Thyroid gland (tissue), 4 donors: ENCODE measurements at regions not wholly inside any gene's neighbourhood (a gene's known extent, or its start where the extent isn't known, plus 50 kb on each side); places are given as distances from the start of the nearest gene placed in this dataset.

Experiments used
- DNase-seq, 2 donors: peaks; one replicate each; pipeline ENCODE4 v3.0.0-alpha.2; 2019
- H3K27ac ChIP-seq, 3 donors: fragments of 200-600 bp; sonication (generic); 1 replicate in 2 of 3; 2 replicates in 1 of 3; pipeline ENCODE4 v1.5.1; 2016 to 2019; ENCODE audit warnings: mild to moderate bottlenecking in 1 of 3, moderate library complexity in 1 of 3
- H3K27me3 ChIP-seq: fragments of 200-600 bp; sonication (generic); one replicate; pipeline ENCODE4 v1.5.1; 2019
- H3K36me3 ChIP-seq, 2 donors: fragments of 200-600 bp; sonication (generic); one replicate each; pipeline ENCODE4 v1.5.1; 2016 to 2019
- H3K4me1 ChIP-seq, 2 donors: fragments of 200-600 bp; sonication (generic); one replicate each; pipeline ENCODE4 v1.5.1; 2017 to 2019
- H3K4me3 ChIP-seq, 3 donors: fragments of 200-600 bp; sonication (generic); replicated peaks in 1 of 3; 1 replicate in 2 of 3; 2 replicates in 1 of 3; pipeline ENCODE4 v1.5.1; 2016; ENCODE audit warnings: mild to moderate bottlenecking in 1 of 3
- H3K9me3 ChIP-seq: fragments of 200-600 bp; sonication (generic); one replicate; pipeline ENCODE4 v1.5.1; 2017
- POLR2A ChIP-seq, 2 donors: fragments of 450-650 bp; IDR thresholded peaks; one replicate each; pipeline ENCODE4 v1.6.1; 2017; ENCODE audit warnings: antibody characterized with exemption in 2 of 2, mild to moderate bottlenecking in 2 of 2, moderate library complexity in 1 of 2
- WGBS, 2 donors: methylation state at CpG; one replicate each; pipeline ENCODE4 v1.1.5; 2017; 5-methylcytosine and 5-hydroxymethylcytosine counted together
- intact Hi-C: fragments of 100-400 bp; cut with DNase I; formaldehyde crosslinking; loops from one replicate; pipeline ENCODE4 v1.15.1; 2023
- TF ChIP-seq, protein P1 (sequence below), 6 experiments: fragments of 200-600 bp in 3 of 6; fragments of 450-650 bp in 3 of 6; sonication (generic) in 3 of 6; IDR thresholded peaks; one replicate each; pipeline ENCODE4 v1.5.1; 2016 to 2019; ENCODE audit warnings: antibody characterized with exemption in 6 of 6, mild to moderate bottlenecking in 2 of 6, inconsistent platforms in 1 of 6, moderate library complexity in 1 of 6

GRCh38 chr4:112731715-112732114, 94.8 kb downstream of the LARP7 start:
- TF ChIP-seq, protein P1, sequence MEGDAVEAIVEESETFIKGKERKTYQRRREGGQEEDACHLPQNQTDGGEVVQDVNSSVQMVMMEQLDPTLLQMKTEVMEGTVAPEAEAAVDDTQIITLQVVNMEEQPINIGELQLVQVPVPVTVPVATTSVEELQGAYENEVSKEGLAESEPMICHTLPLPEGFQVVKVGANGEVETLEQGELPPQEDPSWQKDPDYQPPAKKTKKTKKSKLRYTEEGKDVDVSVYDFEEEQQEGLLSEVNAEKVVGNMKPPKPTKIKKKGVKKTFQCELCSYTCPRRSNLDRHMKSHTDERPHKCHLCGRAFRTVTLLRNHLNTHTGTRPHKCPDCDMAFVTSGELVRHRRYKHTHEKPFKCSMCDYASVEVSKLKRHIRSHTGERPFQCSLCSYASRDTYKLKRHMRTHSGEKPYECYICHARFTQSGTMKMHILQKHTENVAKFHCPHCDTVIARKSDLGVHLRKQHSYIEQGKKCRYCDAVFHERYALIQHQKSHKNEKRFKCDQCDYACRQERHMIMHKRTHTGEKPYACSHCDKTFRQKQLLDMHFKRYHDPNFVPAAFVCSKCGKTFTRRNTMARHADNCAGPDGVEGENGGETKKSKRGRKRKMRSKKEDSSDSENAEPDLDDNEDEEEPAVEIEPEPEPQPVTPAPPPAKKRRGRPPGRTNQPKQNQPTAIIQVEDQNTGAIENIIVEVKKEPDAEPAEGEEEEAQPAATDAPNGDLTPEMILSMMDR (IDR thresholded peaks at IDR 0.05) = no peak
- TF ChIP-seq POLR2A (IDR thresholded peaks at IDR 0.05) = no peak
- 91 to 100% methylated on average over 2 of the region's 2 CpGs for WGBS, 2 donors
- no peak for DNase-seq
- Histone ChIP-seq H3K4me1 (no peaks in the 10 kb centered on the region), H3K36me3 (no peaks in the 10 kb centered on the region), H3K4me3 (no peak overlapping the region), H3K27me3 (no peaks in the 10 kb centered on the region), H3K27ac (no peak overlapping the region), H3K9me3 (no peaks in the 10 kb centered on the region)
- intact Hi-C loops = no loop called here

- no peak overlapping the region for H3K27ac ChIP-seq
- H3K4me3 ChIP-seq = no peak overlapping the region
- no peaks in the 10 kb centered on the region for H3K36me3 ChIP-seq
- H3K27me3 ChIP-seq = no peaks in the 10 kb centered on the region
- no peaks in the 10 kb centered on the region for H3K4me1 ChIP-seq
- 70 to 79% methylated on average over 2 of the region's 2 CpGs for WGBS, 2 donors
- TF ChIP-seq POLR2A (IDR thresholded peaks at IDR 0.05) = no peak
- TF ChIP-seq, protein P1 (IDR thresholded peaks at IDR 0.05) = no peak
- no peaks in the 10 kb centered on the region for H3K9me3 ChIP-seq
- intact Hi-C loops = no loop called here
- DNase-seq = no peak
These were observed 95.2 kb downstream of the LARP7 start for GRCh38 chr4:112732142-112732541.

DNA sequence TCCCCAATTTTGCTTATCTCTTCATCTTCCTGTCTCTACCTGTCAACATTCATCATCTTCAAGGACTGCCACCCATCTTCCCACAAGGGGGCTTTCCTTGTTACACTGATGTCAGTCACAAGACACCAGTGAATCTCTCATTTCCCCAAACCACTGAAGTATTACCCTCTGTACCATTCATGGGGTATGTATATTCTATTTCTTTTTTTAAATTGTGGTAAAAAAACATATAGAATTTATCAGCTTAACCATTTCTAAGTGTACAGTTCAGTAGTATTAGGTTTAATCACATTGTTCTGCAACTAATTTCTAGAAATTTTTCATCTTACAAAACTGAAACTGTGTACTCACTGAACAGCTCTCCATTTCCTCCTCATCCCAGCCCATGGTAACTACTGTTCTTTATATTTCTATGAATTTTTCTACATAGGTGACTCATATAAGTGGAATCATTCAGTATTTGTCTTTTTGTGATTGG, 98.6 kb downstream of the LARP7 start:
- intact Hi-C loops = no loop called here
- H3K4me1 ChIP-seq = no peaks in the 10 kb centered on the region
- no peak overlapping the region for H3K27ac ChIP-seq
- no peak overlapping the region for H3K4me3 ChIP-seq
- TF ChIP-seq POLR2A (IDR thresholded peaks at IDR 0.05) = no peak
- TF ChIP-seq, protein P1 (IDR thresholded peaks at IDR 0.05) = no peak
- H3K9me3 ChIP-seq = no peaks in the 10 kb centered on the region
- no peak for DNase-seq
- no peaks in the 10 kb centered on the region for H3K27me3 ChIP-seq
- H3K36me3 ChIP-seq = no peaks in the 10 kb centered on the region

DNA sequence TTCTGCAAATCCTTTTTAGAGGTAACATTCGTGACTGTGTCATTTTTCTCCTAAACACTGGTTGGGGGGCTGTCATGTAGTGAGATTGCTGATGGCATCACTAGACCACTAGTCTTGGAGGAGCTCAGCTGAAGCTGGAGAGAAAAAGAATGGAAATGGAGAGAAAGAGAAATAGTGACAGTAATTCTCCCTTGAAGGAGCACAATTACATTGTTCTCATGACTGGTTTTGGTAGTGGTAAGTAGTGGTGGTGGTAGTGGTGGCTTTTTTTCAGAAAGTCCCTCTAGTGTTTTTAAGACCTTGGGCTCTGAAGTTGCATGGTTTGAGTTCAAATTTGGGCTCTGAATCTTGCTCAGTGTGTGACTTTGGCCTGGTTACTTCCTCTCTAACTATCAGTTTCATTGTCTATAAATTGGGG, 99.8 kb downstream of the LARP7 start:
- Histone ChIP-seq H3K27ac (no peak overlapping the region), H3K36me3 (no peaks in the 10 kb centered on the region), H3K4me3 (no peak overlapping the region), H3K4me1 (no peaks in the 10 kb centered on the region), H3K9me3 (no peaks in the 10 kb centered on the region), H3K27me3 (no peaks in the 10 kb centered on the region)
- intact Hi-C loops = no loop called here
- 71 to 78% methylated on average over 1 of the region's 1 CpG for WGBS, 2 donors
- DNase-seq = no peak
- TF ChIP-seq POLR2A (IDR thresholded peaks at IDR 0.05) = no peak
- TF ChIP-seq, protein P1 (IDR thresholded peaks at IDR 0.05) = no peak

- no peaks in the 10 kb centered on the region for H3K9me3 ChIP-seq
- no peaks in the 10 kb centered on the region for H3K36me3 ChIP-seq
- TF ChIP-seq, protein P1 (IDR thresholded peaks at IDR 0.05) = no peak
- no peak for TF ChIP-seq POLR2A (IDR thresholded peaks at IDR 0.05)
- no peak overlapping the region for H3K4me3 ChIP-seq
- no peak for DNase-seq
- 85 to 86% methylated on average over 8 of the region's 8 CpGs for WGBS, 2 donors
- no peaks in the 10 kb centered on the region for H3K4me1 ChIP-seq
- H3K27me3 ChIP-seq = no peaks in the 10 kb centered on the region
- intact Hi-C loops = no loop called here
- H3K27ac ChIP-seq = no peak overlapping the region
These were observed 102.5 kb downstream of the LARP7 start for GRCh38 chr4:112739442-112739841.
